ENCODE measurements at regions not wholly inside any gene's neighbourhood (a gene's known extent, or its start where the extent isn't known, plus 50 kb on each side); places are given as distances from the start of the nearest gene placed in this dataset.
"Not testable (repeated sequence)": the region's sequence is repeated elsewhere in the genome, so short reads cannot be mapped to it uniquely, and the experiment has no call there.

GRCh38 chr6:43999628-44000027 is 127.6 kb downstream of the MRPL14 start:
- DNase-seq (ENCODE audit: low read depth in 2 of 2) = no peak

GRCh38 chr6:43998592-43999243 is 128.5 kb downstream of the MRPL14 start:
- DNase-seq (ENCODE audit: low read depth in 2 of 2) = not testable (repeated sequence)

GRCh38 chr6:43997990-43998585 is 129.2 kb downstream of the MRPL14 start:
- DNase-seq (ENCODE audit: low read depth in 2 of 2) = not testable (repeated sequence)

- DNase-seq (ENCODE audit: low read depth in 2 of 2) = no peak
Measured at GRCh38 chr6:43997345-43997677, 129.9 kb downstream of the MRPL14 start.

GRCh38 chr6:43996618-43997344 is 130.5 kb downstream of the MRPL14 start:
- no peak for DNase-seq (ENCODE audit: low read depth in 2 of 2)

- DNase-seq (ENCODE audit: low read depth in 2 of 2) = no peak
Measured at GRCh38 chr6:43995137-43995536, 132.1 kb downstream of the MRPL14 start.

- DNase-seq (ENCODE audit: low read depth in 2 of 2) = no peak
Measured at GRCh38 chr6:43993881-43994523, 133.2 kb downstream of the MRPL14 start.

GRCh38 chr6:43992783-43993644 is 134.2 kb downstream of the MRPL14 start:
- no peak for DNase-seq (ENCODE audit: low read depth in 2 of 2)

GRCh38 chr6:43992126-43992663 is 135.1 kb downstream of the MRPL14 start:
- no peak for DNase-seq (ENCODE audit: low read depth in 2 of 2)

GRCh38 chr6:43990627-43991619 is 136.3 kb downstream of the MRPL14 start:
- DNase-seq (ENCODE audit: low read depth in 2 of 2) = no peak

GRCh38 chr6:43990275-43990626 is 137.0 kb downstream of the MRPL14 start:
- no peak for DNase-seq (ENCODE audit: low read depth in 2 of 2)

GRCh38 chr6:43989581-43990146 is 137.6 kb downstream of the MRPL14 start:
- no peak for DNase-seq (ENCODE audit: low read depth in 2 of 2)

- DNase-seq (ENCODE audit: low read depth in 2 of 2) = no peak
Measured at GRCh38 chr6:43988801-43989200, 138.5 kb downstream of the MRPL14 start.

- no peak for DNase-seq (ENCODE audit: low read depth in 2 of 2)
Measured at GRCh38 chr6:43987838-43988439, 139.3 kb downstream of the MRPL14 start.

- DNase-seq (ENCODE audit: low read depth in 2 of 2) = no peak
Measured at GRCh38 chr6:43986177-43986825, 141.0 kb downstream of the MRPL14 start.

- no peak for DNase-seq (ENCODE audit: low read depth in 2 of 2)
Measured at GRCh38 chr6:43985329-43985728, 141.9 kb downstream of the MRPL14 start.

GRCh38 chr6:43984442-43985321 is 142.6 kb downstream of the MRPL14 start:
- DNase-seq (ENCODE audit: low read depth in 2 of 2) = no peak

- DNase-seq (ENCODE audit: low read depth in 2 of 2) = no peak
Measured at GRCh38 chr6:43983632-43984031, 143.6 kb downstream of the MRPL14 start.
